ENCODE measurements at regions not wholly inside any gene's neighbourhood (a gene's known extent, or its start where the extent isn't known, plus 50 kb on each side); places are given as distances from the start of the nearest gene placed in this dataset.

DNA sequence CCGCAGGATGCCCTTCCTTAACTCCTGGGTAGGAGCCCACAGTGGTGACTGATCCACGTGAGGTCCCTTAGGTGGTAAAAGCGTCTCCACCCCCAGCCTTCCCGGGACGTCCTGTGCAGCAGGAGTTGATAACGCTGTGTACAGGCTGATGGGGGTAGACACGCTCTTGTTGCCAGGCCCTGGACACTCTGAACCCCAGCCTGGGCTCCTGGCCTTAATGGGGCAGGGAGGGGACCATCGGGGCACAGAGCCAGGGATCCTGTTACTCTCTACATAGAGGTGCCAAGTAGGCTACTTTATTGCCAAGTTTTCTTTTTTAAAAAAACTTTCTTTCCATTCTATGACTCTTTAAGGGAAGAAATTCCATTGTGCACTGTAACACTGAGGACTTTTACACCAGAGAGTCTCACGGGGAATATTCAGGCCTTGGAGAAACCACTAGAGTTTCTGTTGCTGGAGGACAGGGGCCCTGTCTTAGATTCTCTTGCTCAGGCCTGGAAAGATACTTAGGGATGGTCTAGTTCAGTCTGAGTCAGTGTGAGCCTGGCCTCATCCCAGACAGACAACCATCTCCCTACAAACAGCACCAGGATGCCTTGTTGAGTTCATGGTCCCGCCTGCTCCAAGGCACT is 104.3 kb upstream of the RNU6-1 start:
- Histone ChIP-seq H3K4me3 (no peak overlapping the region), H3K27ac (peak overlapping the region; percentile 74 to 95), H3K27me3 (no peaks in the 10 kb centered on the region), H3K4me1 (peaks cover 0 to 41% of the 10 kb centered on the region in 2 donors), H3K9me3 (no peaks in the 10 kb centered on the region), H3K36me3 (no peaks in the 10 kb centered on the region)
- DNase-seq (ENCODE audit: low spot score): peak; percentile 92
- TF ChIP-seq, protein P1, sequence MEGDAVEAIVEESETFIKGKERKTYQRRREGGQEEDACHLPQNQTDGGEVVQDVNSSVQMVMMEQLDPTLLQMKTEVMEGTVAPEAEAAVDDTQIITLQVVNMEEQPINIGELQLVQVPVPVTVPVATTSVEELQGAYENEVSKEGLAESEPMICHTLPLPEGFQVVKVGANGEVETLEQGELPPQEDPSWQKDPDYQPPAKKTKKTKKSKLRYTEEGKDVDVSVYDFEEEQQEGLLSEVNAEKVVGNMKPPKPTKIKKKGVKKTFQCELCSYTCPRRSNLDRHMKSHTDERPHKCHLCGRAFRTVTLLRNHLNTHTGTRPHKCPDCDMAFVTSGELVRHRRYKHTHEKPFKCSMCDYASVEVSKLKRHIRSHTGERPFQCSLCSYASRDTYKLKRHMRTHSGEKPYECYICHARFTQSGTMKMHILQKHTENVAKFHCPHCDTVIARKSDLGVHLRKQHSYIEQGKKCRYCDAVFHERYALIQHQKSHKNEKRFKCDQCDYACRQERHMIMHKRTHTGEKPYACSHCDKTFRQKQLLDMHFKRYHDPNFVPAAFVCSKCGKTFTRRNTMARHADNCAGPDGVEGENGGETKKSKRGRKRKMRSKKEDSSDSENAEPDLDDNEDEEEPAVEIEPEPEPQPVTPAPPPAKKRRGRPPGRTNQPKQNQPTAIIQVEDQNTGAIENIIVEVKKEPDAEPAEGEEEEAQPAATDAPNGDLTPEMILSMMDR (IDR thresholded peaks at IDR 0.05): no peak

DNA sequence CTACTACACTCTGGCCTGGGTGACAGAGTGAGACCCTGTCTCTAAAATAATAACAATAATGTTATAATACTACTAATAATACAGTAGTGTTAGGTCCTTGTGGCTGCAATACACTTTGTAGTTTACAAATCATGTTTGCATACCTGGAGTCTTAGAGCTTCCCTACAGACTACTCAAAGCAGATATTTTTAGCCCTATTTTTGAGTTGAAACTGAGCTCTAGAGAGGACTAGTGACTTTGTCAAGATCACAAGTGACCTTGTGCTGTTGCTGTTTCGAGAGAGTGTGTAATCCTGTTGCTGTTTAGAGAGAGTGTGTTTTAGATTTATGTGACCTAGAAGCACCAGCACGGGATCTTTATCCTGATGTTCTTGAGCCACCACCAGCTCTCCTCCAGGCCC is 105.3 kb upstream of the RNU6-1 start:
- Histone ChIP-seq H3K9me3 (no peaks in the 10 kb centered on the region), H3K27me3 (no peaks in the 10 kb centered on the region), H3K27ac (peak overlapping the region; percentile 74 to 95), H3K4me3 (no peak overlapping the region), H3K36me3 (no peaks in the 10 kb centered on the region), H3K4me1 (peaks cover 0 to 41% of the 10 kb centered on the region in 2 donors)
- no peak for DNase-seq (ENCODE audit: low spot score)
- TF ChIP-seq, protein P1 (IDR thresholded peaks at IDR 0.05): no peak

DNA sequence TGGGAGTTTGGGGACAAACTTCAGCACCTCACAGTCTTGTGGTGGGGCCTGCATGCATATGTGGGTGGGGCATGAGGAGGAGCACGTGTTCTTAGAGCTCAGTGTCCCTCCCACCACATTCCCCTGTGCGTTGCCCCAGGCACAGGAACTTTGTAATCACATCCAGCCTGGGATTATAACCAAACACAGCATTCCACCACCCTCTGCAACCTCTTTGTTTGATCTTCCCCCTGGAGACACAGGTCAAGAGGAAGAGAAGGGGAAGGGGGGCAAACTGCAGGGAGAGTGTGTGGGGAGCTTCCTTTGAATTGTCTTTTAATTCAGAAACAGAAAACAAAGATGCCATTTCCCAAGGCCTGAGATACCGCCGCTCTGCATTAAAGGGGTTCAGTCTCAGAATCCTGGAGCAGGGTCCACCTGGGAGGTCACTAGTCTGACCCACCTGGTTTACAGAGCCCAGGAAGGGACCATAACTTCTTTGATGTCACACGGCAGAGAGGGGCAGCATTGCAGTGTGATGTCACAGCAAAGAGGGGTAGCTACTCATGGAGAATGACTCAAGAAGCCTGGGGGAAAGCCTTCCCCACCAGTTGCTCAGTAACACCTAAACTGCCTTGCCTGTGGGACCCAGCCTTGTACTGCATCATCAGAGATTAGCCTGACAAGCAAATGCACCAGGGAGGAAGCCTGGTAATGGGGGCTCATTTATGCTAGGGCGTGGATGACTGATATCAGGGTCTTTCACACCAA is 106.3 kb upstream of the RNU6-1 start:
- no peaks in the 10 kb centered on the region for H3K27me3 ChIP-seq
- H3K9me3 ChIP-seq: no peaks in the 10 kb centered on the region
- H3K27ac ChIP-seq: peak overlapping the region; percentile 74 to 95
- H3K36me3 ChIP-seq: no peaks in the 10 kb centered on the region
- DNase-seq (ENCODE audit: low spot score): no peak
- H3K4me1 ChIP-seq: peaks cover 0 to 41% of the 10 kb centered on the region in 2 donors
- H3K4me3 ChIP-seq: no peak overlapping the region
- TF ChIP-seq, protein P1 (IDR thresholded peaks at IDR 0.05): no peak

DNA sequence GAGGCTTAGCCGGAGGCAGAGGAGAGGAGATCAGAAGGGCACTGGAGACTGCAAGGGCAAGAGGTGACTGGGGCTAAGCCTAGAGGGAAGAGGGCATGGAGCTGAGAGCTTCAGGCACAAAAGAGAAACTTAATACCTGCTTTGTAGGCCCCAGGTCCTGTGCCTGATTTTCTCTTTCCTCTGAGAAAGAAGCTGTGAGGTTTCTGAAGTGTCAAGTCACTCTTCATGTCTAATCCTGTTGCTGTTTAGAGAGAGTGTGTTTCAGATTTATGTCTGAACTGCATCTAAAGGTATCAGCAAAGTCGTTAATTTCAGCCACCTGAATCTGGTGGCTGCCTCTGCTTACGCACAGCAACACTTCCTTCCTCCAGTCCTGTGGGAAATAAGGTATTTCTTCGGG is 106.9 kb upstream of the RNU6-1 start:
- Histone ChIP-seq H3K9me3 (no peaks in the 10 kb centered on the region), H3K27ac (peak overlapping the region; percentile 74 to 95)

DNA sequence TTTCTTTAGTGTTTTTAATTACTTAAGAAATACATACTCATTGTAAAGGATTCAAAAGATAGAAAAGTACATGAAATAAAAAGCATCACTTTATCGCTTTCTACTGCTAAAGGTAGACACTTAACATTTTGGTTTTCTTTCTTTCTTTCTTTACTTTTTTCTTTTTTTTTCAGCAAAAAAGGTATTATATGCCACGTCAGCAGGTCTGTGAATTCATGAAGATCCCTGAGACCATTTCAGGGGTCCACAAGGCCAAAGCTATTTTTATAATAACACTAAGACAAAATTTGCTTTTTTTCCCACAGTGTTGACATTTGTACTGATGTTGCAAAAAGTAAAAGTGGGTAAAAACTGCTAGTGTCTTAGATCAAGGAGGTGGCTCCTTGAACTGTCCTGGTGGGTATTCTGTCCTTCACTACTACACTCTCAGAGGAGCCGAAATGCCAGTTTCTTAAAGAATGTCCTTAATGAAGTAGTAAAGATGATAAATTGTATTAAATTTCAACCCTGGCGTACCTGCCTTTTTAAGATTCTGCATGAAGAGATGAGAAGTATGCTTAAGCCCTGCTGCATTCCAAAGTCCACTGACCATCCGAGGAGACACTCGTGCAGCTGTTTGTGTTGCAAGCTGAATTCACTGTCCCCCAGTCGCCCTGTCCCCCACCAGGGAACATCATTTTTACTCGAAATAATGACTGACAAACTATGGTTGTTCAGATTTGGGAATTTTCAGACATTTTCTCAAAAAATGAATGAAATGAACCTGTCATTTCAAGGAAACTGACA is 106.7 kb upstream of the PIAS1 start:
- Histone ChIP-seq H3K4me1 (peaks cover 0 to 41% of the 10 kb centered on the region in 2 donors), H3K4me3 (no peak overlapping the region), H3K9me3 (no peaks in the 10 kb centered on the region), H3K36me3 (no peaks in the 10 kb centered on the region), H3K27ac (peak overlapping the region; percentile 74 to 95), H3K27me3 (no peaks in the 10 kb centered on the region)
- DNase-seq (ENCODE audit: low spot score): no peak
- TF ChIP-seq, protein P1 (IDR thresholded peaks at IDR 0.05): no peak

More for the DNA sequence above, 106.9 kb upstream of the RNU6-1 start:
- TF ChIP-seq, protein P1 (IDR thresholded peaks at IDR 0.05): no peak
- no peak overlapping the region for H3K4me3 ChIP-seq
- H3K4me1 ChIP-seq: peaks cover 0 to 41% of the 10 kb centered on the region in 2 donors
- H3K27me3 ChIP-seq: no peaks in the 10 kb centered on the region
- no peak for DNase-seq (ENCODE audit: low spot score)
- H3K36me3 ChIP-seq: no peaks in the 10 kb centered on the region
